K562 (cell line): ENCODE measurements at regions not wholly inside any gene's neighbourhood (a gene's known extent, or its start where the extent isn't known, plus 50 kb on each side); places are given as distances from the start of the nearest gene placed in this dataset.

ENCODE experiments used
- ATAC-seq: fragments of 200-7000 bp; cut with Tn5 transposase; 3 replicates; pipeline ENCODE4 v1.9.1; 2020; ENCODE audit warnings: moderate library complexity
- BruUV-seq: library from RNA; stranded (reverse); fragments of 400-500 nt; replicated peaks from 2 replicates; lab custom pipeline; 2021; lab: Mats Ljungman, UMichigan
- CTCF ChIA-PET: fragments of 300-600 bp; formaldehyde crosslinking; extraction: SDS; loops from one replicate; lab custom pipeline; 2021; ENCODE audit warnings: low intra/inter-chr PET ratio; lab: Yijun Ruan, JAX
- POLR2A ChIA-PET: fragments of 300-600, 350-650 bp; sonication (Branson Sonifier 250); formaldehyde crosslinking; extraction: SDS; loops from one replicate; lab custom pipeline; 2021; ENCODE audit warnings: antibody characterized with exemption, inconsistent platforms; lab: Yijun Ruan, JAX
- DNase-seq, 4 experiments: peaks; one replicate each; pipeline versions ENCODE4 v3.0.0 to v3.0.0-alpha.2; 2011 to 2018; ENCODE audit warnings: low spot score in 3 of 4, mixed read lengths in 3 of 4; ENCODE audit errors: extremely low read depth in 1 of 4
- FAIRE-seq: peaks from 2 replicates; lab custom pipeline; 2011; peaks lifted over from hg19 to GRCh38; lab: Jason Lieb, UNC
- H2AFZ ChIP-seq: 2 replicates; pipeline ENCODE4 v1.6.0; 2011; ENCODE audit warnings: low read depth, low read length, control low read depth, inconsistent platforms
- H3K27ac ChIP-seq: fragments of 200-600 bp; 3 replicates; pipeline ENCODE4 v1.8.0; 2011; ENCODE audit warnings: low read depth, mild to moderate bottlenecking, control low read depth, inconsistent platforms, low read length, moderate library complexity, mixed read lengths; ENCODE audit errors: extremely low read depth
- H3K27me3 ChIP-seq, 2 experiments: fragments of 300-600 bp in 1 of 2; 2 replicates in 1 of 2; 3 replicates in 1 of 2; pipeline versions ENCODE4 v1.6.0 to v1.8.0; 2011; ENCODE audit warnings: inconsistent platforms in 2 of 2, low read length in 2 of 2, mild to moderate bottlenecking in 1 of 2, mixed read lengths in 1 of 2, moderate library complexity in 1 of 2; ENCODE audit not compliant: control insufficient read depth in 2 of 2, insufficient read depth in 2 of 2
- H3K36me3 ChIP-seq: fragments of 300-600 bp; 3 replicates; pipeline ENCODE4 v1.8.0; 2011; ENCODE audit warnings: mild to moderate bottlenecking, low read length, inconsistent platforms; ENCODE audit not compliant: control insufficient read depth, insufficient read depth
- H3K4me1 ChIP-seq, 2 experiments: fragments of 200-600 bp in 1 of 2; replicated peaks in 1 of 2; 2 replicates in 1 of 2; 3 replicates in 1 of 2; pipeline versions ENCODE4 v1.5.1 to v1.8.0; 2011; ENCODE audit warnings: inconsistent platforms in 2 of 2, low read length in 2 of 2, mild to moderate bottlenecking in 1 of 2, mixed read lengths in 1 of 2, moderate library complexity in 1 of 2; ENCODE audit not compliant: control insufficient read depth in 2 of 2, insufficient read depth in 2 of 2
- H3K4me2 ChIP-seq: 2 replicates; pipeline ENCODE4 v1.6.1; 2011; ENCODE audit warnings: low read length, control low read depth, inconsistent platforms, mixed read lengths; ENCODE audit not compliant: insufficient read depth
- H3K4me3 ChIP-seq: fragments of 200-600 bp; sonication (generic), shearing (Covaris generic); 2 replicates; pipeline ENCODE4 v1.5.1; 2016; ENCODE audit warnings: control low read depth, inconsistent platforms
- H3K79me2 ChIP-seq: fragments of 200-600 bp; 3 replicates; pipeline ENCODE4 v1.8.0; 2011; ENCODE audit warnings: low read length, inconsistent platforms; ENCODE audit not compliant: control insufficient read depth, insufficient read depth
- H3K9ac ChIP-seq, 2 experiments: 2 replicates each; pipeline versions ENCODE4 v1.6.0 to v1.6.1; 2011; ENCODE audit warnings: low read depth in 2 of 2, low read length in 2 of 2, control low read depth in 1 of 2, inconsistent platforms in 1 of 2, mild to moderate bottlenecking in 1 of 2, mixed read lengths in 1 of 2; ENCODE audit not compliant: insufficient read depth in 1 of 2
- H3K9me1 ChIP-seq: one replicate; pipeline ENCODE4 v1.6.0; 2011; ENCODE audit warnings: inconsistent platforms, mild to moderate bottlenecking, low read length, moderate library complexity; ENCODE audit not compliant: control insufficient read depth, insufficient read depth
- H3K9me3 ChIP-seq: replicated peaks from 2 replicates; pipeline ENCODE4 v1.5.1; 2011; ENCODE audit warnings: low read depth, low read length, inconsistent platforms; ENCODE audit not compliant: control insufficient read depth, insufficient read depth
- H4K20me1 ChIP-seq: replicated peaks from 2 replicates; pipeline ENCODE4 v1.6.1; 2011; ENCODE audit warnings: low read length, inconsistent platforms, mixed read lengths; ENCODE audit not compliant: control insufficient read depth, insufficient read depth
- CBFB ChIP-seq: sonication (generic); formaldehyde crosslinking; IDR thresholded peaks from 2 replicates; pipeline ENCODE4 v1.4.0; 2020; ENCODE audit warnings: mild to moderate bottlenecking, missing genetic modification reagents
- KAT2B ChIP-seq: IDR thresholded peaks from one replicate; pipeline ENCODE4 v1.6.1; 2012; ENCODE audit warnings: low read depth, mild to moderate bottlenecking, control low read depth, inconsistent platforms, low read length, moderate library complexity
- KDM2B ChIP-seq: fragments of 250-450 bp; sonication (Bioruptor Pico); IDR thresholded peaks from 2 replicates; pipeline ENCODE4 v1.8.0; 2021; ENCODE audit warnings: mild to moderate bottlenecking, moderate library complexity
- SPI1 ChIP-seq: IDR thresholded peaks from 2 replicates; pipeline ENCODE4 v1.6.1; 2011; ENCODE audit warnings: low read depth, low read length, control low read depth, borderline replicate concordance
- ZBTB8A ChIP-seq: fragments of 450-650 bp; IDR thresholded peaks from 2 replicates; pipeline ENCODE4 v1.6.1; 2018; ENCODE audit warnings: mild to moderate bottlenecking, moderate library complexity; ENCODE audit not compliant: partially characterized antibody
- WGBS: fragments of 100-300 bp; shearing (Covaris generic); methylation state at CpG from one replicate; pipeline ENCODE4 v1.1.6; 2016; ENCODE audit warnings: low coverage, mixed read lengths; ENCODE audit not compliant: insufficient coverage; ENCODE audit errors: missing lambda C conversion rate; 5-methylcytosine and 5-hydroxymethylcytosine counted together
- in situ Hi-C: fragments of 300-500 bp; cut with MboI; formaldehyde crosslinking; loops from 4 replicates; pipeline ENCODE4 v1.15.0; 2018; ENCODE audit warnings: inconsistent platforms, mixed read lengths
- intact Hi-C: fragments of 100-400 bp; cut with micrococcal nuclease; formaldehyde crosslinking; loops from 2 replicates; pipeline ENCODE4 v1.14.2; 2022
- TF ChIP-seq, protein P1 (sequence below): fragments of 200-800 bp; sonication (Bioruptor generic); IDR thresholded peaks from 2 replicates; pipeline ENCODE4 v1.6.1; 2017; ENCODE audit warnings: missing genetic modification characterization, missing compliant biosample characterization
- TF ChIP-seq, protein P2 (sequence below): sonication (generic); formaldehyde crosslinking; IDR thresholded peaks from 2 replicates; pipeline ENCODE4 v1.9.0; 2022; ENCODE audit warnings: mild to moderate bottlenecking, missing genetic modification reagents

DNA sequence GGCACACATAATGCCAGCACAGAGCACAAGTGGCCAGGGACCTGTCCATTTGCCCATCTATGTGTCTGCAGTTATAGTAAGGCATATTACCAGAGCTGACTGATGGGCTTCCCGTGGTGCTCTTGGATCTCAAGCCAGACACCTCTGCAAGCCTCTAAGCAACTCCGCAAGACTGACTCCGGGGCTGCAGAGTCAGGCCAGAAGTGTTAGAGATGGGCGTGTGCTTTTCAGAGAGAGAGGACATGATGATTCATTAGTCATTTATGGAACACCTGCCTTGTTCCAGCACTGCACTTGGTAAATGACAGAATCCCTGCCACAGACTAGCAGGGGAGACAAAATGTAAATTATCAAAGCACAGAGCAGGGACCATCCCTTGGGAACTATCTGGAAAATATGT is 559.0 kb downstream of the PDCD6IP start (continued):
- TF ChIP-seq, protein P1, sequence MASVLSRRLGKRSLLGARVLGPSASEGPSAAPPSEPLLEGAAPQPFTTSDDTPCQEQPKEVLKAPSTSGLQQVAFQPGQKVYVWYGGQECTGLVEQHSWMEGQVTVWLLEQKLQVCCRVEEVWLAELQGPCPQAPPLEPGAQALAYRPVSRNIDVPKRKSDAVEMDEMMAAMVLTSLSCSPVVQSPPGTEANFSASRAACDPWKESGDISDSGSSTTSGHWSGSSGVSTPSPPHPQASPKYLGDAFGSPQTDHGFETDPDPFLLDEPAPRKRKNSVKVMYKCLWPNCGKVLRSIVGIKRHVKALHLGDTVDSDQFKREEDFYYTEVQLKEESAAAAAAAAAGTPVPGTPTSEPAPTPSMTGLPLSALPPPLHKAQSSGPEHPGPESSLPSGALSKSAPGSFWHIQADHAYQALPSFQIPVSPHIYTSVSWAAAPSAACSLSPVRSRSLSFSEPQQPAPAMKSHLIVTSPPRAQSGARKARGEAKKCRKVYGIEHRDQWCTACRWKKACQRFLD, result no peak
- TF ChIP-seq, protein P2, sequence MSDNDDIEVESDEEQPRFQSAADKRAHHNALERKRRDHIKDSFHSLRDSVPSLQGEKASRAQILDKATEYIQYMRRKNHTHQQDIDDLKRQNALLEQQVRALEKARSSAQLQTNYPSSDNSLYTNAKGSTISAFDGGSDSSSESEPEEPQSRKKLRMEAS (CRISPR knock-in tag), result no peak
- no peak for TF ChIP-seq ZBTB8A
- no peak for TF ChIP-seq CBFB (CRISPR knock-in tag)
- no peak for TF ChIP-seq KDM2B (CRISPR knock-in tag)
- TF ChIP-seq KAT2B, result no peak
- TF ChIP-seq, all 486 proteins: peak for 0

DNA sequence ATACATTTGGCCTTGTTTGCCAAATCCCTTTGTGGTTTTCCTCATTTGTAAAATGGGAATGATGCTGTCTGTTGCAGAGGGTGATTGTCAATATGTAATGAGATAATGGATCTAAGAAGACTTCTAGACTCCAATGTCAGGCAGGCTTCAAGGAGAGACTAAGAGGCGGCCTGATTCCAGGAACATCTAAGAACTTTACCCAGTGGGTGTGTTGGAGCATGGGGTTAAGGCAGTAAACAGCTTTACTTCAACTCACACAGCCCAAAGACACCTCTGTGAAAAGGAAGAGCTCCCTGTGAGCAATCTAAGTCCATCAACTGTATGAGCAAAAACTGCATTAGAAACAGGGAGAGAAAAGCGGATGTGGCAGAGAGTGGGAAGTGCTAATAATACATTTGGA is 560.6 kb downstream of the PDCD6IP start:
- no TSS peak for BruUV-seq
- H3K79me2 ChIP-seq, result no peaks in the 10 kb centered on the region
- whole genome bisulfite sequencing, result 0% methylated on average over 2 of the region's 2 CpGs
- H3K9me3 ChIP-seq, result 0 out of 2 replicates have a peak, but pooled peaks cover 3% of the 10 kb centered on the region
- DNase-seq (no peak), FAIRE-seq (no peak), ATAC-seq (no peak)
- ChIA-PET POLR2A (no interaction called here), CTCF (no interaction called here)
- H3K4me2 ChIP-seq, result no peak overlapping the region
- H3K36me3 ChIP-seq, result no peaks in the 10 kb centered on the region
- no peaks in the 10 kb centered on the region for H3K9me1 ChIP-seq
- H3K27ac ChIP-seq, result no peak overlapping the region
- no peaks in the 10 kb centered on the region for H3K27me3 ChIP-seq
- no peak overlapping the region for H2AFZ ChIP-seq
- intact Hi-C loops, result no loop called here
- in situ Hi-C loops, result no loop called here
- no peak overlapping the region for H3K4me3 ChIP-seq
- H4K20me1 ChIP-seq, result no peaks in the 10 kb centered on the region
- H3K9ac ChIP-seq, result no peak overlapping the region
- TF ChIP-seq SPI1, result no peak
- H3K4me1 ChIP-seq, result no peaks in the 10 kb centered on the region
